ENCODE measurements at regions not wholly inside any gene's neighbourhood (a gene's known extent, or its start where the extent isn't known, plus 50 kb on each side); places are given as distances from the start of the nearest gene placed in this dataset.

GRCh38 chr4:126123611-126124325 lies 809.0 kb downstream of the FAT4 start:
- POLR2A ChIA-PET, result no interaction called here
- H4K20me1 ChIP-seq (replicated peaks; ENCODE audit: control insufficient read depth, extremely low read depth, insufficient read depth, low read length), result no peaks in the 10 kb centered on the region
- H3K9ac ChIP-seq (replicated peaks; ENCODE audit: extremely low read depth, insufficient read depth, low read length), result no peak overlapping the region
- H3K4me2 ChIP-seq (ENCODE audit: insufficient read depth, low read length), result no peak overlapping the region
- H3K9me3 ChIP-seq (replicated peaks; ENCODE audit: control insufficient read depth, insufficient read depth, low read length), result no peaks in the 10 kb centered on the region
- CTCF ChIA-PET, result no interaction called here
- H3K27ac ChIP-seq (ENCODE audit: insufficient read depth, low read depth, low read length), result no peak overlapping the region
- H3K79me2 ChIP-seq (ENCODE audit: control insufficient read depth, insufficient read depth, low read length), result no peaks in the 10 kb centered on the region
- H3K27me3 ChIP-seq (ENCODE audit: control insufficient read depth in 2 of 2, insufficient read depth in 2 of 2, low read length in 2 of 2), result no peaks in the 10 kb centered on the region
- H3K4me3 ChIP-seq (replicated peaks in 1 of 3; ENCODE audit: insufficient read depth in 1 of 3, low read depth in 1 of 3, low read length in 3 of 3), result no peak overlapping the region
- H3K36me3 ChIP-seq (ENCODE audit: control insufficient read depth in 2 of 2, extremely low read depth in 1 of 2, insufficient read depth in 2 of 2, low read length in 2 of 2), result no peaks in the 10 kb centered on the region
- no peak for FAIRE-seq
- dilution Hi-C loops (cut with MboI; ENCODE audit: extremely low pct_ligation_motif_present, low sequenced_read_pairs) (no loop called here), intact Hi-C loops (cut with micrococcal nuclease) (no loop called here)
- no TSS peak for BruUV-seq (replicated peaks)
- H3K9me1 ChIP-seq (replicated peaks; ENCODE audit: control insufficient read depth, extremely low read depth, insufficient read depth, low read length), result no peaks in the 10 kb centered on the region
- H2AFZ ChIP-seq (ENCODE audit: low read depth, low read length), result no peak overlapping the region
- no peak for DNase-seq (ENCODE audit: low read depth, low spot score)
- TF ChIP-seq MAX (IDR thresholded peaks at IDR 0.05; ENCODE audit: insufficient read depth, insufficient read length) (no peak), CTCF (IDR thresholded peaks at IDR 0.05; ENCODE audit: extremely low read depth in 1 of 2, insufficient read depth in 1 of 2, low read depth in 1 of 2, low read length in 2 of 2) (no peak), GATA2 (IDR thresholded peaks at IDR 0.05; ENCODE audit: insufficient read depth, insufficient read length, low read depth, low read length) (no peak), EZH2 (IDR thresholded peaks at IDR 0.05; ENCODE audit: borderline replicate concordance, low read depth, low read length, severe bottlenecking) (no peak), MYC (IDR thresholded peaks at IDR 0.05; ENCODE audit: low read depth, low read length) (no peak), JUN (IDR thresholded peaks at IDR 0.05; ENCODE audit: borderline replicate concordance, insufficient read depth, insufficient read length, low read depth) (no peak), POLR2A (IDR thresholded peaks at IDR 0.05; ENCODE audit: low read depth, low read length) (no peak), FOS (IDR thresholded peaks at IDR 0.05; ENCODE audit: borderline replicate concordance, insufficient read depth, low read length) (no peak), POLR2AphosphoS5 (IDR thresholded peaks at IDR 0.05; ENCODE audit: insufficient read depth, low read depth, low read length) (no peak)
- H3K4me1 ChIP-seq (ENCODE audit: control insufficient read depth, extremely low read depth, insufficient read depth, low read length), result no peaks in the 10 kb centered on the region
